Esophagus (tissue), 2 donors: ENCODE measurements at regions not wholly inside any gene's neighbourhood (a gene's known extent, or its start where the extent isn't known, plus 50 kb on each side); places are given as distances from the start of the nearest gene placed in this dataset.

Experiments used
- H3K27ac ChIP-seq, 2 donors: one replicate each; pipeline ENCODE4 v1.5.1; 2013; ENCODE audit warnings: low read depth in 2 of 2, mild to moderate bottlenecking in 2 of 2, inconsistent platforms in 1 of 2, low read length in 1 of 2, moderate library complexity in 1 of 2
- H3K27me3 ChIP-seq, 2 donors: one replicate each; pipeline ENCODE4 v1.6.1; 2013; ENCODE audit warnings: low read length in 2 of 2, control low read depth in 1 of 2, mild to moderate bottlenecking in 1 of 2; ENCODE audit not compliant: insufficient read depth in 2 of 2, control insufficient read depth in 1 of 2
- H3K36me3 ChIP-seq, 2 donors: one replicate each; pipeline ENCODE4 v1.6.1; 2013; ENCODE audit warnings: low read length in 1 of 2; ENCODE audit not compliant: control insufficient read depth in 2 of 2, insufficient read depth in 2 of 2
- H3K4me1 ChIP-seq, 2 donors: one replicate each; pipeline ENCODE4 v1.6.1; 2013; ENCODE audit warnings: low read length in 1 of 2; ENCODE audit not compliant: control insufficient read depth in 2 of 2, insufficient read depth in 2 of 2
- H3K4me3 ChIP-seq, 2 donors: one replicate each; pipeline ENCODE4 v1.5.1; 2013; ENCODE audit warnings: low read length in 2 of 2, mild to moderate bottlenecking in 2 of 2, low read depth in 1 of 2, moderate library complexity in 1 of 2
- H3K9me3 ChIP-seq, 2 donors: one replicate each; pipeline ENCODE4 v1.6.1; 2013; ENCODE audit warnings: mild to moderate bottlenecking in 2 of 2, low read depth in 1 of 2, low read length in 1 of 2, moderate library complexity in 1 of 2; ENCODE audit not compliant: control insufficient read depth in 2 of 2, insufficient read depth in 1 of 2
- WGBS, 2 donors: extraction: QIAGEN DNeasy Blood & Tissue Kit; methylation state at CpG; one replicate each; pipeline ENCODE4 v1.1.7; 2013; 5-methylcytosine and 5-hydroxymethylcytosine counted together
- donor health status: healthy with polysubstance abuse.
- donor health status: Bipolar disorder and iron deficiency.

- Histone ChIP-seq H3K4me3 (no peak overlapping the region), H3K9me3 (peaks cover 0 to 3% of the 10 kb centered on the region in 2 donors), H3K36me3 (no peaks in the 10 kb centered on the region), H3K27ac (no peak overlapping the region), H3K4me1 (no peaks in the 10 kb centered on the region), H3K27me3 (no peaks in the 10 kb centered on the region)
- WGBS, 2 donors: 64 to 82% methylated on average over 2 of the region's 2 CpGs
Observed at GRCh38 chr6:76615395-76615794, 542.9 kb upstream of the IMPG1 start.

GRCh38 chr6:76612954-76613353, 540.5 kb upstream of the IMPG1 start:
- Histone ChIP-seq H3K4me3 (no peak overlapping the region), H3K4me1 (no peaks in the 10 kb centered on the region), H3K36me3 (no peaks in the 10 kb centered on the region), H3K9me3 (peaks cover 2 to 7% of the 10 kb centered on the region in 2 donors), H3K27me3 (no peaks in the 10 kb centered on the region), H3K27ac (no peak overlapping the region)
- WGBS, 2 donors: 18 to 32% methylated on average over 1 of the region's 1 CpG

DNA sequence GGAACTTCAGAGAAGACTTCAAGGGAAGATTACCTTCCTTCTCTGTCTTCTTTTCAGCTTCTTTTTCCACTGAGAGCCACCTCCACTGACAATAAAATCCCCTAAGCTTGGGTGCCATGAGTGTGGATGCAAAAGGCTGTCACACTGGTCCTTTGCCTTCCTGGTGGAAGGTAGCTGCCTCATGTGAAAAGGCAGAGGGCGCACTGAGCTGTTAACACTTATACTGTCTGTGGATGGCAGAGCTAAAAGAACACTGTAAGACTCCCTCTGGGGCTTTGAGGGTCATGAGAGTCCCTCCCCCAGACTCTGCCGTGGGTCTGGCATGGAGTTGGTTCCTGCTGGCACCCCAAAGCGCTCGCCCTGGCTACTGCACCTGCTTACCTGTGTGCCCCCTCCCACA, 536.7 kb upstream of the IMPG1 start:
- H3K27ac ChIP-seq: no peak overlapping the region
- H3K4me3 ChIP-seq: no peak overlapping the region
- H3K36me3 ChIP-seq: no peaks in the 10 kb centered on the region
- H3K27me3 ChIP-seq: no peaks in the 10 kb centered on the region
- peaks cover 2 to 4% of the 10 kb centered on the region in 2 donors for H3K9me3 ChIP-seq
- H3K4me1 ChIP-seq: no peaks in the 10 kb centered on the region
- 83 to 86% methylated on average over 4 of the region's 4 CpGs for WGBS, 2 donors

DNA sequence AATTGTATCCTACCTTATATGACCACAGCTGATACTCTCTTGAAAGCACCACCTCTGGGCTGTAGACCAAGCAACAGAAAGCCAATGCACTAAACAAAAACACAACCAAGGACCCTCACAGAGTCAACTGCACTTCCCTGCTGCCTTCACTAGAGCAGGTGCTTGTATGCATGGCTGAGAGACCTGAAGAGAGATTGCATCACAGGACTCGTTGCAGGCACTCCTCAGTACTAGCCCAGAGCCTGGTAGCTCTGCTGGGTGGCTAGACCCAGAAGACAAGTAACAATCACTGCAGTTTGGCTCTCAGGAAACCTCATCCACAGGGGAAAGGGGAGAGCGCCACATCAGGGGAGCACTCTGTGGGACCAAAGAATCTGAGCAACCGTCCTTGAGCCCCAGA, 521.6 kb upstream of the IMPG1 start:
- no peaks in the 10 kb centered on the region for H3K4me1 ChIP-seq
- 65 to 70% methylated on average over 3 of the region's 3 CpGs for WGBS, 2 donors
- H3K27ac ChIP-seq: no peak overlapping the region
- H3K4me3 ChIP-seq: no peak overlapping the region
- H3K36me3 ChIP-seq: no peaks in the 10 kb centered on the region
- no peaks in the 10 kb centered on the region for H3K27me3 ChIP-seq
- no peaks in the 10 kb centered on the region for H3K9me3 ChIP-seq

DNA sequence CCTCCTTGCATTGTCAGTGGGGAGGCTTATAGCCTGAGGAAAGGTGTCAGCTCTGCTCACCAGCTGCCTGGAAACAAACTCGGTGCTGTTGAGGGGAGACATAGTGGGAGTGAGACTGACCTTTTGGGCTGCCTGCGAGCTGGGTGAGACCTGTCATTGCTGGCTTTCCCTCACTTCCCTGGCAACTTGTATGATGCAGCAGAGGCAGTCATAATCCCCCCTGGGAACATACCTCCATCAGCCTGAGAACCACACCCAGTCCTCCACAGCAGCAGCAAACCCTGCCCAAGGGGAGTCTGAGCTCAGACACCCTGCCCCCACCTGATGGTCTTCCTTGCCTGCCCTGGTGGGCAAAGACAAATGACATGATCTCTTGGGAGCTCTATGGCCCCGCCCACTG, 521.2 kb upstream of the IMPG1 start:
- H3K4me3 ChIP-seq: no peak overlapping the region
- H3K27ac ChIP-seq: no peak overlapping the region
- no peaks in the 10 kb centered on the region for H3K36me3 ChIP-seq
- no peaks in the 10 kb centered on the region for H3K4me1 ChIP-seq
- 68 to 87% methylated on average over 3 of the region's 3 CpGs for WGBS, 2 donors
- H3K9me3 ChIP-seq: no peaks in the 10 kb centered on the region
- no peaks in the 10 kb centered on the region for H3K27me3 ChIP-seq

DNA sequence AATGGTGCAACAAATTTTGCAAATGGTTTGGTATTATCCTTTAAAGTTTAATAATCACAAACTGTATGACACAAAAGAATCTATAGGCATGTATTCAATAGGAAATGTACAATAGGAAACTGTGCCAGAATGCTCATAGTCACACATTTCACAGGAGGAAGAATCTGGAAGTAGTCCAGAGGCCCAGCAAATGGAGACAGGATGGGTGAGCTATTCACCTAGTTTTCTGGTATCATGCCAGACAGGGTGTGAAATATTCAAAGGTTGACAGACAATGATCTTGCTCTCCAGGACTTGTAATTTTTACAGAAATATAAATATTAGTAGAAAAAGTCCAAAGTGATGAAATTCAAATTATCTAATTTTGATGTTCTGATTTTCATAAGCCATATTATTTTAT, 520.1 kb upstream of the IMPG1 start:
- Histone ChIP-seq H3K36me3 (no peaks in the 10 kb centered on the region), H3K9me3 (no peaks in the 10 kb centered on the region), H3K4me1 (no peaks in the 10 kb centered on the region), H3K27me3 (no peaks in the 10 kb centered on the region), H3K27ac (no peak overlapping the region), H3K4me3 (no peak overlapping the region)

DNA sequence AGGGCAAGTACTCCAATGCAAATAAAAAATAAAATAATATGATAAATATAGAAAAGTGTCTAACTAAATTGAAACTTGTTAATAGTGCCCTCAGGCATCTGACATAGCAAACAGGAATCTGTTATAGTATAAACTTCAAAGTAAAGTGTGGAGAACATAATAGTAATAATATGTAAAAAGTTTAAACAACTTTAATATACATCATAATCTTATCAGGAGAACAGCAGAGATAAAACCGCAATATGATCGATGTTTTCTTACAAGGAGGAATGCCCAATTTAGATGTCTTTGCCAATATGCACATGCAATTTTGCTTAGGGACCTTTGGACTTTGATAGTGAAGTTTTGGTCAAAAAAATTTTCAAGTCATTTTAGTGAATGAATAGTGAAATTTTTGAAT, 514.8 kb upstream of the IMPG1 start:
- Histone ChIP-seq H3K27ac (no peak overlapping the region), H3K36me3 (no peaks in the 10 kb centered on the region), H3K4me3 (no peak overlapping the region), H3K9me3 (no peaks in the 10 kb centered on the region), H3K27me3 (no peaks in the 10 kb centered on the region), H3K4me1 (no peaks in the 10 kb centered on the region)
- WGBS, 2 donors: 40 to 50% methylated on average over 2 of the region's 2 CpGs

GRCh38 chr6:76584121-76584520, 511.7 kb upstream of the IMPG1 start:
- 52 to 70% methylated on average over 2 of the region's 2 CpGs for WGBS, 2 donors
- no peak overlapping the region for H3K4me3 ChIP-seq
- H3K36me3 ChIP-seq: no peaks in the 10 kb centered on the region
- no peaks in the 10 kb centered on the region for H3K27me3 ChIP-seq
- H3K27ac ChIP-seq: no peak overlapping the region
- H3K4me1 ChIP-seq: no peaks in the 10 kb centered on the region
- no peaks in the 10 kb centered on the region for H3K9me3 ChIP-seq

DNA sequence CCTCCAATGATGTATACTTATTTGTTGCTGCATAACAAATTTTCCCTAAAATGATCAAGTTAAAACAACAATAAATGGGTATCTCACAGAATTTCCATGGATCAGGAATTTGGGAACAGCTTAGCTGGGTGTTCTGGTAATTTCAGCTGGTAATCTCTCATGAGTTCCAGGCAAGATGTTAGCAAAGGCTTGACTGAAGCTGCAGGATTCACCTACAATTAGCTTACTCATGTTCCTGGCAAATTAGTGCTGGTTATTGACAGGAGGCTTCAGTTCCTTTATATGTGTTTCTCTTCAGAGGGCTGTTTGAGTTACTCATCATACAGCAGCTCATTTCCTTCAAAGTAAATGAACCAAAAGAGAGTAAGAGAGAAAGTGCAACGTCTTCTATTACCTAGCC, 506.3 kb upstream of the IMPG1 start:
- Histone ChIP-seq H3K27ac (no peak overlapping the region), H3K4me3 (no peak overlapping the region), H3K9me3 (no peaks in the 10 kb centered on the region), H3K4me1 (no peaks in the 10 kb centered on the region), H3K27me3 (no peaks in the 10 kb centered on the region), H3K36me3 (no peaks in the 10 kb centered on the region)
- WGBS, 2 donors: 36 to 44% methylated on average over 1 of the region's 1 CpG

DNA sequence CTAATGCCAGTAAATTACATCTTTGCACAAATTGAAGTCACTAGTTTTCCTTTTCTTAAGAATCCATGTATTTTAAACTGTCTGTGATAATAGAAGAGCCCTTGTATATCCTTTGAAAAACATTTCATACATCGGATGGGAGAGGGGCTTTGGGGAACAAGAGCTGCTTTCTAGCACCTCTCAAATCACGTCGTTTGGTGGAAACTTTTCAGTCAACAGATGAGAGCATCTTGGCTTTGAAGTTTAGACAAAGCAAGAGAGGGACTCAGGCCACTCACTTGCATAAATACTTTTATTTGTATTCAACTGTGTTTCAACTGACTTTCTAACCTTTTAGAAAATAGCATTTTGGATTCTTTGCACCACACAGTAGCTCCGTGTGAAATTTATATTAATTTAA, 502.3 kb upstream of the IMPG1 start:
- WGBS, 2 donors: 31 to 41% methylated on average over 4 of the region's 4 CpGs
- H3K36me3 ChIP-seq: no peaks in the 10 kb centered on the region
- H3K4me1 ChIP-seq: no peaks in the 10 kb centered on the region
- H3K9me3 ChIP-seq: no peaks in the 10 kb centered on the region
- no peak overlapping the region for H3K4me3 ChIP-seq
- no peak overlapping the region for H3K27ac ChIP-seq
- H3K27me3 ChIP-seq: no peaks in the 10 kb centered on the region
